SK-N-SH (cell line): ENCODE measurements at regions not wholly inside any gene's neighbourhood (a gene's known extent, or its start where the extent isn't known, plus 50 kb on each side); places are given as distances from the start of the nearest gene placed in this dataset.

Experiments
- CTCF ChIA-PET: fragments of 300-600, 350-600 bp; formaldehyde crosslinking; extraction: SDS; loops from one replicate; lab custom pipeline; 2021; lab: Yijun Ruan, JAX
- POLR2A ChIA-PET: fragments of 350-600 bp; sonication (Branson Sonifier 250); formaldehyde crosslinking; extraction: SDS; loops from one replicate; lab custom pipeline; 2020; ENCODE audit warnings: antibody characterized with exemption, inconsistent platforms; lab: Yijun Ruan, JAX
- DNase-seq: peaks from one replicate; pipeline ENCODE4 v3.0.0; 2012
- H2AFZ ChIP-seq: fragments of 200-600 bp; sonication (generic); 2 replicates; pipeline ENCODE4 v1.8.1; 2016; ENCODE audit warnings: antibody characterized with exemption, mild to moderate bottlenecking, low read depth
- H3F3A ChIP-seq: fragments of 200-600 bp; sonication (generic); replicated peaks from 2 replicates; pipeline ENCODE3; 2016; ENCODE audit warnings: antibody characterized with exemption, mild to moderate bottlenecking; ENCODE audit not compliant: insufficient read depth
- H3K27ac ChIP-seq, 2 experiments: fragments of 200-500 bp in 1 of 2; fragments of 200-600 bp in 1 of 2; sonication (Bioruptor generic) in 1 of 2; sonication (generic), shearing (Covaris generic) in 1 of 2; 2 replicates each; pipeline versions ENCODE4 v1.5.1 to v1.6.1; 2014 to 2016; ENCODE audit warnings: low read depth in 2 of 2, inconsistent platforms in 1 of 2, low read length in 1 of 2, mild to moderate bottlenecking in 1 of 2, mixed read lengths in 1 of 2
- H3K27me3 ChIP-seq: fragments of 200-600 bp; sonication (generic), shearing (Covaris generic); 2 replicates; pipeline ENCODE4 v1.6.1; 2016; ENCODE audit warnings: mixed run types; ENCODE audit not compliant: insufficient read depth
- H3K36me3 ChIP-seq, 2 experiments: fragments of 200-500 bp in 1 of 2; fragments of 200-600 bp in 1 of 2; sonication (Bioruptor generic) in 1 of 2; sonication (generic) in 1 of 2; replicated peaks in 1 of 2; 2 replicates each; pipeline versions ENCODE3 to v1.5.1; 2014 to 2016; ENCODE audit warnings: low read length in 1 of 2, mild to moderate bottlenecking in 1 of 2; ENCODE audit not compliant: insufficient read depth in 2 of 2, control insufficient read depth in 1 of 2
- H3K4me1 ChIP-seq, 2 experiments: fragments of 200-500 bp in 1 of 2; fragments of 200-600 bp in 1 of 2; sonication (Bioruptor generic) in 1 of 2; sonication (generic), shearing (Covaris generic) in 1 of 2; 2 replicates each; pipeline versions ENCODE4 v1.5.1 to v1.6.1; 2014 to 2016; ENCODE audit warnings: low read depth in 1 of 2, low read length in 1 of 2, mixed run types in 1 of 2; ENCODE audit not compliant: insufficient read depth in 2 of 2, control insufficient read depth in 1 of 2
- H3K4me2 ChIP-seq: fragments of 200-600 bp; sonication (generic), shearing (Covaris generic); 2 replicates; pipeline ENCODE4 v1.6.1; 2017; ENCODE audit warnings: mixed run types
- H3K4me3 ChIP-seq, 2 experiments: fragments of 200-500 bp in 1 of 2; fragments of 200-600 bp in 1 of 2; sonication (Bioruptor generic) in 1 of 2; sonication (generic), shearing (Covaris generic) in 1 of 2; 2 replicates each; pipeline versions ENCODE4 v1.5.1 to v1.8.1; 2014 to 2016; ENCODE audit warnings: low read depth in 2 of 2, inconsistent platforms in 1 of 2, low read length in 1 of 2, mild to moderate bottlenecking in 1 of 2, mixed read lengths in 1 of 2, moderate library complexity in 1 of 2
- H3K79me2 ChIP-seq: fragments of 200-600 bp; sonication (generic); 2 replicates; pipeline ENCODE4 v1.8.1; 2017; ENCODE audit warnings: mild to moderate bottlenecking; ENCODE audit not compliant: insufficient read depth
- H3K9ac ChIP-seq: fragments of 200-600 bp; sonication (generic); 2 replicates; pipeline ENCODE4 v1.6.1; 2017; ENCODE audit warnings: mixed run types
- H3K9me2 ChIP-seq: fragments of 200-600 bp; sonication (generic); 2 replicates; pipeline ENCODE4 v1.6.1; 2017; ENCODE audit warnings: mixed run types
- H3K9me3 ChIP-seq: fragments of 200-600 bp; sonication (generic); 2 replicates; pipeline ENCODE4 v1.6.1; 2017; ENCODE audit warnings: mixed run types, mild to moderate bottlenecking, moderate library complexity
- H4K20me1 ChIP-seq: fragments of 200-600 bp; sonication (generic); 2 replicates; pipeline ENCODE4 v1.6.1; 2017; ENCODE audit warnings: mild to moderate bottlenecking, mixed run types; ENCODE audit not compliant: insufficient read depth
- CHD2 ChIP-seq: fragments of 150-350 bp; IDR thresholded peaks from 2 replicates; pipeline ENCODE4 v1.6.1; 2018; ENCODE audit warnings: low read length; ENCODE audit not compliant: partially characterized antibody
- CTCF ChIP-seq: fragments of 200-600 bp; sonication (generic); IDR thresholded peaks from 2 replicates; pipeline ENCODE4 v1.6.1; 2017; ENCODE audit warnings: antibody characterized with exemption, mild to moderate bottlenecking, moderate library complexity
- ELF1 ChIP-seq: IDR thresholded peaks from 2 replicates; pipeline ENCODE4 v1.4.0; 2012
- EP300 ChIP-seq, 2 experiments: IDR thresholded peaks; 2 replicates each; pipeline versions ENCODE4 v1.4.0 to v1.6.1; 2012; ENCODE audit warnings: borderline replicate concordance in 1 of 2, low read depth in 1 of 2, low read length in 1 of 2
- FOSL2 ChIP-seq: IDR thresholded peaks from 2 replicates; pipeline ENCODE4 v1.4.0; 2012; ENCODE audit warnings: low read depth, mild to moderate bottlenecking, moderate library complexity, borderline replicate concordance
- FOXJ3 ChIP-seq: sonication (generic); formaldehyde crosslinking; IDR thresholded peaks from 2 replicates; pipeline ENCODE4 v1.5.1; 2020; ENCODE audit warnings: mild to moderate bottlenecking, missing genetic modification reagents
- FOXM1 ChIP-seq: IDR thresholded peaks from 2 replicates; pipeline ENCODE4 v1.4.0; 2012; ENCODE audit warnings: low read depth, mild to moderate bottlenecking
- GABPA ChIP-seq: IDR thresholded peaks from 2 replicates; pipeline ENCODE4 v1.4.0; 2012; ENCODE audit warnings: low read depth, mild to moderate bottlenecking
- IRF3 ChIP-seq: fragments of 150-350 bp; IDR thresholded peaks from 2 replicates; pipeline ENCODE4 v1.6.1; 2016; ENCODE audit warnings: mild to moderate bottlenecking, low read depth, low read length
- MXI1 ChIP-seq: IDR thresholded peaks from 2 replicates; pipeline ENCODE4 v1.6.1; 2012; ENCODE audit warnings: mild to moderate bottlenecking, low read depth, low read length, improper control_type of control experiment
- RAD21 ChIP-seq: IDR thresholded peaks from 2 replicates; pipeline ENCODE4 v1.6.1; 2012; ENCODE audit warnings: mild to moderate bottlenecking, low read length
- RCOR1 ChIP-seq: fragments of 150-350 bp; IDR thresholded peaks from 2 replicates; pipeline ENCODE4 v1.6.1; 2017; ENCODE audit warnings: antibody characterized with exemption, low read length
- RFX5 ChIP-seq: IDR thresholded peaks from 2 replicates; pipeline ENCODE4 v1.6.1; 2012; ENCODE audit warnings: mild to moderate bottlenecking, improper control_type of control experiment, low read length
- RXRA ChIP-seq: IDR thresholded peaks from 2 replicates; pipeline ENCODE4 v1.4.0; 2012; ENCODE audit warnings: low read depth, mild to moderate bottlenecking, borderline replicate concordance
- TAF1 ChIP-seq: IDR thresholded peaks from 2 replicates; pipeline ENCODE4 v1.6.1; 2012; ENCODE audit warnings: low read depth, mild to moderate bottlenecking, low read length, moderate library complexity, borderline replicate concordance
- TCF12 ChIP-seq: IDR thresholded peaks from 2 replicates; pipeline ENCODE4 v1.4.0; 2012
- USF1 ChIP-seq: IDR thresholded peaks from 2 replicates; pipeline ENCODE4 v1.4.0; 2012; ENCODE audit warnings: low read depth, borderline replicate concordance
- YY1 ChIP-seq: IDR thresholded peaks from 2 replicates; pipeline ENCODE4 v1.4.0; 2012; ENCODE audit warnings: low read depth, mild to moderate bottlenecking
- ZBTB33 ChIP-seq: IDR thresholded peaks from 2 replicates; pipeline ENCODE4 v1.4.0; 2012; ENCODE audit warnings: low read depth, borderline replicate concordance
- WGBS: methylation state at CpG from one replicate; pipeline ENCODE4 v1.1.6; 2017; ENCODE audit warnings: low lambda C conversion rate; 5-methylcytosine and 5-hydroxymethylcytosine counted together

GRCh38 chr13:94765814-94766213, 53.5 kb upstream of the SOX21 start:
- Histone ChIP-seq H3K27me3 (no peaks in the 10 kb centered on the region), H3K9me3 (no peaks in the 10 kb centered on the region), H3K9me2 (no peaks in the 10 kb centered on the region), H3K79me2 (no peaks in the 10 kb centered on the region), H3K36me3 (no peaks in the 10 kb centered on the region), H3K27ac (no peak overlapping the region), H4K20me1 (no peaks in the 10 kb centered on the region), H3K4me2 (no peak overlapping the region), H3F3A (no peaks in the 10 kb centered on the region), H3K4me3 (no peak overlapping the region), H3K4me1 (no peaks in the 10 kb centered on the region), H2AFZ (no peak overlapping the region), H3K9ac (no peak overlapping the region)
- DNase-seq = no peak
- ChIA-PET POLR2A (no interaction called here), CTCF (no interaction called here)
- TF ChIP-seq FOXJ3 (CRISPR knock-in tag) (no peak), RCOR1 (no peak), FOSL2 (no peak), EP300 (IDR thresholded peaks at IDR 0.05; ENCODE audit: borderline replicate concordance in 1 of 2, low read depth in 1 of 2, low read length in 1 of 2) (no peak), TCF12 (no peak), CHD2 (no peak), RFX5 (no peak), CTCF (no peak), FOXM1 (no peak), GABPA (no peak), MXI1 (no peak), ELF1 (no peak), USF1 (no peak), RXRA (no peak), TAF1 (no peak), RAD21 (no peak), ZBTB33 (no peak), IRF3 (no peak), YY1 (no peak)
- 34% methylated on average over 7 of the region's 7 CpGs for WGBS
